ENCODE measurements at regions not wholly inside any gene's neighbourhood (a gene's known extent, or its start where the extent isn't known, plus 50 kb on each side); places are given as distances from the start of the nearest gene placed in this dataset.

GRCh38 chr4:14910411-14910810 is 91.9 kb upstream of the CPEB2 start:
- no peak for TF ChIP-seq CTCF (conservative IDR thresholded peaks at IDR 0.05; ENCODE audit: low read depth in 2 of 2)
- TF ChIP-seq NANOG (IDR thresholded peaks at IDR 0.05; ENCODE audit: borderline replicate concordance) = no peak
- no peak for TF ChIP-seq EZH2phosphoT487 (IDR thresholded peaks at IDR 0.05; ENCODE audit: unreplicated experiment)
- no peak for TF ChIP-seq CREB1 (CRISPR knock-in tag; IDR thresholded peaks at IDR 0.05; ENCODE audit: low read depth)
- TF ChIP-seq EZH2 (IDR thresholded peaks at IDR 0.05; ENCODE audit: low read depth, unreplicated experiment) = no peak
- no peak for TF ChIP-seq ZNF462 (CRISPR knock-in tag; IDR thresholded peaks at IDR 0.05)
- no peak for TF ChIP-seq REST (IDR thresholded peaks at IDR 0.05; ENCODE audit: unreplicated experiment)
- no peak for TF ChIP-seq ZNF331 (CRISPR knock-in tag; IDR thresholded peaks at IDR 0.05; ENCODE audit: low read depth)
- no peak for ATAC-seq
- Mint-ChIP-seq H3K4me1 (no peaks in the 10 kb centered on the region), H3K27me3 (ENCODE audit: insufficient read depth, low read depth, poor library complexity) (no peaks in the 10 kb centered on the region), H3K9me3 (no peaks in the 10 kb centered on the region), H3K27ac (no peak overlapping the region), H3K36me3 (ENCODE audit: low read depth) (no peaks in the 10 kb centered on the region), H3K4me3 (no peak overlapping the region)
- Histone ChIP-seq H3K27me3 (ENCODE audit: insufficient read depth) (no peaks in the 10 kb centered on the region), H3K4me3 (no peak overlapping the region), H3K9me2 (ENCODE audit: insufficient read depth) (0 out of 2 replicates have a peak, but pooled peaks cover 5% of the 10 kb centered on the region), H3K79me2 (replicated peaks; ENCODE audit: insufficient read depth) (no peaks in the 10 kb centered on the region), H2AFZ (no peak overlapping the region), H3K4me2 (no peak overlapping the region), H3K36me3 (ENCODE audit: insufficient read depth) (no peaks in the 10 kb centered on the region), H3K27ac (ENCODE audit: low read depth) (no peak overlapping the region), H3F3A (replicated peaks; ENCODE audit: low read depth) (no peaks in the 10 kb centered on the region), H3K4me1 (ENCODE audit: insufficient read depth) (no peaks in the 10 kb centered on the region), H4K20me1 (replicated peaks; ENCODE audit: insufficient read depth) (no peaks in the 10 kb centered on the region)
- no peak for DNase-seq (ENCODE audit: low spot score)

All from GM23338 (cell line).